Mesothelial cell of epicardium (in vitro differentiated cells): ENCODE measurements at regions not wholly inside any gene's neighbourhood (a gene's known extent, or its start where the extent isn't known, plus 50 kb on each side); places are given as distances from the start of the nearest gene placed in this dataset.

Experiments used
- DNase-seq, 2 experiments: peaks; one replicate each; pipeline ENCODE4 v3.0.0; 2021; ENCODE audit warnings: low spot score in 2 of 2; ENCODE audit not compliant: unreplicated experiment in 2 of 2
- H3K27ac Mint-ChIP-seq: 2 replicates; pipeline ENCODE4 v1.8.0; 2021; ENCODE audit warnings: mixed read lengths
- H3K27me3 Mint-ChIP-seq: 2 replicates; pipeline ENCODE4 v1.8.0; 2021; ENCODE audit warnings: low read depth, mixed read lengths
- H3K36me3 Mint-ChIP-seq: 2 replicates; pipeline ENCODE4 v1.8.0; 2021; ENCODE audit warnings: mixed read lengths
- H3K4me1 Mint-ChIP-seq: 2 replicates; pipeline ENCODE4 v1.8.0; 2021; ENCODE audit warnings: mixed read lengths
- H3K4me3 Mint-ChIP-seq: 2 replicates; pipeline ENCODE4 v1.8.0; 2021; ENCODE audit warnings: mild to moderate bottlenecking, moderate library complexity, mixed read lengths
- H3K9me3 Mint-ChIP-seq: 2 replicates; pipeline ENCODE4 v1.8.0; 2021; ENCODE audit warnings: mixed read lengths
- TF ChIP-seq, protein P1 (sequence below): fragments of 200-600 bp; sonication (generic); IDR thresholded peaks from one replicate; pipeline ENCODE4 v1.5.0; 2021; ENCODE audit warnings: antibody characterized with exemption; ENCODE audit not compliant: unreplicated experiment

- no peak for DNase-seq
- TF ChIP-seq, protein P1, sequence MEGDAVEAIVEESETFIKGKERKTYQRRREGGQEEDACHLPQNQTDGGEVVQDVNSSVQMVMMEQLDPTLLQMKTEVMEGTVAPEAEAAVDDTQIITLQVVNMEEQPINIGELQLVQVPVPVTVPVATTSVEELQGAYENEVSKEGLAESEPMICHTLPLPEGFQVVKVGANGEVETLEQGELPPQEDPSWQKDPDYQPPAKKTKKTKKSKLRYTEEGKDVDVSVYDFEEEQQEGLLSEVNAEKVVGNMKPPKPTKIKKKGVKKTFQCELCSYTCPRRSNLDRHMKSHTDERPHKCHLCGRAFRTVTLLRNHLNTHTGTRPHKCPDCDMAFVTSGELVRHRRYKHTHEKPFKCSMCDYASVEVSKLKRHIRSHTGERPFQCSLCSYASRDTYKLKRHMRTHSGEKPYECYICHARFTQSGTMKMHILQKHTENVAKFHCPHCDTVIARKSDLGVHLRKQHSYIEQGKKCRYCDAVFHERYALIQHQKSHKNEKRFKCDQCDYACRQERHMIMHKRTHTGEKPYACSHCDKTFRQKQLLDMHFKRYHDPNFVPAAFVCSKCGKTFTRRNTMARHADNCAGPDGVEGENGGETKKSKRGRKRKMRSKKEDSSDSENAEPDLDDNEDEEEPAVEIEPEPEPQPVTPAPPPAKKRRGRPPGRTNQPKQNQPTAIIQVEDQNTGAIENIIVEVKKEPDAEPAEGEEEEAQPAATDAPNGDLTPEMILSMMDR, result no peak
- Mint-ChIP-seq H3K4me1 (peaks cover 27% of the 10 kb centered on the region), H3K36me3 (no peaks in the 10 kb centered on the region), H3K27me3 (no peaks in the 10 kb centered on the region), H3K4me3 (no peak overlapping the region), H3K27ac (no peak overlapping the region), H3K9me3 (no peaks in the 10 kb centered on the region)
These were observed 174.0 kb downstream of the MREG start for GRCh38 chr2:215839309-215839708.

DNA sequence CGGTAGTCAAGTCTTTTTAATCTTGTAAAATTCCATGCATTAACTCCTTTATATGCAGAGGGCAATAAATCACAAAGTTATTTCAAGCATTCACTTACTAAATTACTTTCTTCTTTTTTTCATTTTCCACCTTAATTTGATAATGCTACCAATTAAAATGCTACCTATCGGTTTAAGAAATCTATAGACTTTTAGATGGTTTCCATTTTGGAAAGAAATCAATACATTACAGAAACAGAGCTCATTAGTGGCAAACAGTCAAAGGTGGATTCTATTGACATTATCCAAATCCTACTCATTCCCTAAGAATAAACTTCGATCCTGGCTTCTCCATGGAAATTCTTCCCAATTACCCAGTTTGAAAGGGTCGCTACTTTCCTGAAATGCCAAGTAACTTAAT, 176.5 kb downstream of the MREG start:
- H3K4me1 Mint-ChIP-seq, result peaks cover 33% of the 10 kb centered on the region
- H3K36me3 Mint-ChIP-seq, result no peaks in the 10 kb centered on the region
- no peak for DNase-seq
- TF ChIP-seq, protein P1, result no peak
- no peak overlapping the region for H3K4me3 Mint-ChIP-seq
- H3K27ac Mint-ChIP-seq, result peak overlapping the region; percentile 53
- H3K27me3 Mint-ChIP-seq, result no peaks in the 10 kb centered on the region
- no peaks in the 10 kb centered on the region for H3K9me3 Mint-ChIP-seq

DNA sequence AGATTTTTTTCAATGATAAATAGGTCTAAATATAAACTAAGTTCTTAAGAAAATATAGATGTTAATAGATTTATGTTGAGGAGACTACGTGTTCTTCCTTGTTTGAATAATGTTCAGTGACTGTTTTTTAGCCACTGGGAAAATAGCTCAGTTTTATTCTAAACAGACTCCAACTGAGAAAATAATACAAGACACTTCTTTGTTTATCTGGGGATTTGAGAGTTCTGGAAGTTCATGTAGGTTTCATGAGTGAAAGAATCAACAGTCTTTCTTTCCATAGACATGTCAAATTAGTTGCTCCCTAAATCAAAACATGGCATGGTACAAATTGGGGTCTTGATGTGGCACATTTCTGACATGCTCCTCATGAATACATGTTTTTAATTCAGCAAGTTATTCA, 177.7 kb downstream of the MREG start:
- Mint-ChIP-seq H3K4me3 (no peak overlapping the region), H3K4me1 (peaks cover 33% of the 10 kb centered on the region), H3K27ac (peak overlapping the region; percentile 53), H3K9me3 (peaks cover 3% of the 10 kb centered on the region), H3K36me3 (no peaks in the 10 kb centered on the region), H3K27me3 (no peaks in the 10 kb centered on the region)
- TF ChIP-seq, protein P1, result no peak
- DNase-seq, result no peak

- Mint-ChIP-seq H3K27me3 (no peaks in the 10 kb centered on the region), H3K4me3 (no peak overlapping the region), H3K4me1 (peaks cover 33% of the 10 kb centered on the region), H3K9me3 (peaks cover 3% of the 10 kb centered on the region), H3K36me3 (no peaks in the 10 kb centered on the region), H3K27ac (peak overlapping the region; percentile 53)
- TF ChIP-seq, protein P1, result no peak
- no peak for DNase-seq
These were observed 178.1 kb downstream of the MREG start for GRCh38 chr2:215835231-215835630.

DNA sequence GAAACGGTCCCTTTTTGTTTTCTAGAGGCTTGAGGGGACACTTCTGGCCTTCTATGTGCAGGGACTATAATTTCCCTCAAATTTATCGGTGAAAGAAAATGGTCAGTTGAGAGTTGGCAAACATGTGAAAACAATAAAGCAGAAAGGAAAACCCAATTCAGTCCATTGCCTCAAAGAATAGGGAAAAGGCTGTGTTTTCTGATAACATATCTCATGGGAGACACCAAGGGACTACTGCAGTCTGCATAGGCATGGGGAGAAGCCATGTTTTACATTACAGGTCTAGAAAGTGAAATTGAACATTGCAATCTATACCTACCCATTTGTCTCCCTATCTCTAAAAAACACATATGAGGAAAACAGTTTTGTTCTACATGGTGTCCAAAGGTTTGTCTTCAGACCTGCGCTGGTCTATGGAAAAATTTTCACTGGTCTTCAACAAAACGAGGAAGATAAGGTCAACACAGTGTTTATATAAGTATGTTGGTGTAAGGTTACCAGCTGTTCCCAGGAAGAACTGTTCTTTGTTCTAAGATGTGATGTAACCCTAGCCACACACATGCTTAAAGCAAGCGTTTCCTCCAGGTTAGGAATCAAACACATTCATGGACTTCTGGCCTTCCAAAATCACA, 179.7 kb downstream of the MREG start:
- no peak for DNase-seq
- Mint-ChIP-seq H3K4me3 (no peak overlapping the region), H3K4me1 (peaks cover 25% of the 10 kb centered on the region), H3K9me3 (peaks cover 3% of the 10 kb centered on the region), H3K36me3 (no peaks in the 10 kb centered on the region), H3K27me3 (no peaks in the 10 kb centered on the region), H3K27ac (no peak overlapping the region)
- TF ChIP-seq, protein P1, result no peak

- Mint-ChIP-seq H3K9me3 (peaks cover 3% of the 10 kb centered on the region), H3K27ac (no peak overlapping the region), H3K27me3 (no peaks in the 10 kb centered on the region), H3K36me3 (no peaks in the 10 kb centered on the region), H3K4me1 (peaks cover 28% of the 10 kb centered on the region), H3K4me3 (no peak overlapping the region)
- TF ChIP-seq, protein P1, result no peak
- no peak for DNase-seq
These were observed 180.6 kb downstream of the MREG start for GRCh38 chr2:215832791-215833190.
